HepG2 (cell line): ENCODE measurements at regions not wholly inside any gene's neighbourhood (a gene's known extent, or its start where the extent isn't known, plus 50 kb on each side); places are given as distances from the start of the nearest gene placed in this dataset.

Experiments used
- ATRX ChIP-seq: sonication (generic); formaldehyde crosslinking; IDR thresholded peaks from 2 replicates; pipeline ENCODE4 v1.4.0; 2020; ENCODE audit warnings: missing genetic modification reagents, borderline replicate concordance
- CHCHD3 ChIP-seq: sonication (generic); formaldehyde crosslinking; IDR thresholded peaks from 2 replicates; pipeline ENCODE4 v1.8.0; 2022; ENCODE audit warnings: mild to moderate bottlenecking, missing genetic modification reagents, moderate library complexity
- GPN1 ChIP-seq: sonication (generic); formaldehyde crosslinking; IDR thresholded peaks from 2 replicates; pipeline ENCODE4 v1.5.1; 2020; ENCODE audit warnings: missing genetic modification reagents, borderline replicate concordance
- JUNB ChIP-seq: sonication (generic); formaldehyde crosslinking; IDR thresholded peaks from 2 replicates; pipeline ENCODE4 v1.8.0; 2022; ENCODE audit warnings: missing genetic modification reagents, mild to moderate bottlenecking, borderline replicate concordance
- KLF13 ChIP-seq: sonication (generic); formaldehyde crosslinking; IDR thresholded peaks from 2 replicates; pipeline ENCODE4 v1.4.0; 2020; ENCODE audit warnings: mild to moderate bottlenecking, missing genetic modification reagents
- MBNL3 ChIP-seq: fragments of 250-450 bp; sonication (Bioruptor Pico); conservative IDR thresholded peaks from 2 replicates; pipeline ENCODE4 v1.8.0; 2022; ENCODE audit warnings: mild to moderate bottlenecking, inconsistent platforms
- MED8 ChIP-seq: sonication (generic); formaldehyde crosslinking; IDR thresholded peaks from 2 replicates; pipeline ENCODE4 v1.8.1; 2023; ENCODE audit warnings: mild to moderate bottlenecking, missing genetic modification reagents; ENCODE audit not compliant: insufficient replicate concordance
- PHB2 ChIP-seq: fragments of 450-650 bp; IDR thresholded peaks from 2 replicates; pipeline ENCODE4 v1.6.1; 2018; ENCODE audit not compliant: partially characterized antibody
- PHF8 ChIP-seq: sonication (generic); formaldehyde crosslinking; IDR thresholded peaks from 2 replicates; pipeline ENCODE4 v1.5.0; 2020; ENCODE audit warnings: missing genetic modification reagents
- SAFB2 ChIP-seq: sonication (generic); formaldehyde crosslinking; IDR thresholded peaks from 2 replicates; pipeline ENCODE4 v1.5.1; 2020; ENCODE audit warnings: missing genetic modification reagents, low read depth, mild to moderate bottlenecking, borderline replicate concordance
- SMC3 ChIP-seq: IDR thresholded peaks from 2 replicates; pipeline ENCODE4 v1.6.1; 2011; ENCODE audit warnings: low read length, improper control_type of control experiment
- SUZ12 ChIP-seq: fragments of 150-350 bp; IDR thresholded peaks from 2 replicates; pipeline ENCODE4 v1.6.1; 2014; ENCODE audit warnings: low read depth, low read length
- ZFP1 ChIP-seq: IDR thresholded peaks from 2 replicates; pipeline ENCODE4 v1.6.1; 2016
- ZNF180 ChIP-seq: sonication (generic); formaldehyde crosslinking; IDR thresholded peaks from 2 replicates; pipeline ENCODE4 v1.4.0; 2020; ENCODE audit warnings: low read depth, missing genetic modification reagents, borderline replicate concordance
- ZNF451 ChIP-seq: sonication (generic); formaldehyde crosslinking; IDR thresholded peaks from 2 replicates; pipeline ENCODE4 v1.5.0; 2020; ENCODE audit warnings: mild to moderate bottlenecking, missing genetic modification reagents
- ZNF563 ChIP-seq: sonication (generic); formaldehyde crosslinking; IDR thresholded peaks from 2 replicates; pipeline ENCODE4 v1.8.0; 2022; ENCODE audit warnings: mild to moderate bottlenecking, moderate library complexity, missing genetic modification reagents
- ZNF703 ChIP-seq: sonication (generic); formaldehyde crosslinking; IDR thresholded peaks from 2 replicates; pipeline ENCODE4 v1.5.1; 2020; ENCODE audit warnings: missing genetic modification reagents, mild to moderate bottlenecking, moderate library complexity, borderline replicate concordance
- ZNF75D ChIP-seq: sonication (generic); formaldehyde crosslinking; IDR thresholded peaks from 2 replicates; pipeline ENCODE4 v1.8.1; 2023; ENCODE audit warnings: missing genetic modification reagents, mild to moderate bottlenecking, borderline replicate concordance
- TF ChIP-seq, protein P1 (sequence below): sonication (generic); formaldehyde crosslinking; IDR thresholded peaks from 2 replicates; pipeline ENCODE4 v1.9.0; 2022; ENCODE audit warnings: missing genetic modification reagents, mild to moderate bottlenecking, borderline replicate concordance
- TF ChIP-seq, protein P2 (sequence below): sonication (generic); formaldehyde crosslinking; IDR thresholded peaks from 2 replicates; pipeline ENCODE4 v1.9.0; 2021; ENCODE audit warnings: missing genetic modification reagents, borderline replicate concordance
- TF ChIP-seq, protein P3 (sequence below): sonication (generic); formaldehyde crosslinking; conservative IDR thresholded peaks from 2 replicates; pipeline ENCODE4 v1.4.0; 2020; ENCODE audit warnings: missing genetic modification reagents
- TF ChIP-seq, protein P4 (sequence below): sonication (generic); formaldehyde crosslinking; conservative IDR thresholded peaks from 2 replicates; pipeline ENCODE4 v1.8.0; 2022; ENCODE audit warnings: missing genetic modification reagents
- TF ChIP-seq, protein P5 (sequence below): sonication (generic); formaldehyde crosslinking; IDR thresholded peaks from 2 replicates; pipeline ENCODE4 v1.5.0; 2020; ENCODE audit warnings: missing genetic modification reagents

DNA sequence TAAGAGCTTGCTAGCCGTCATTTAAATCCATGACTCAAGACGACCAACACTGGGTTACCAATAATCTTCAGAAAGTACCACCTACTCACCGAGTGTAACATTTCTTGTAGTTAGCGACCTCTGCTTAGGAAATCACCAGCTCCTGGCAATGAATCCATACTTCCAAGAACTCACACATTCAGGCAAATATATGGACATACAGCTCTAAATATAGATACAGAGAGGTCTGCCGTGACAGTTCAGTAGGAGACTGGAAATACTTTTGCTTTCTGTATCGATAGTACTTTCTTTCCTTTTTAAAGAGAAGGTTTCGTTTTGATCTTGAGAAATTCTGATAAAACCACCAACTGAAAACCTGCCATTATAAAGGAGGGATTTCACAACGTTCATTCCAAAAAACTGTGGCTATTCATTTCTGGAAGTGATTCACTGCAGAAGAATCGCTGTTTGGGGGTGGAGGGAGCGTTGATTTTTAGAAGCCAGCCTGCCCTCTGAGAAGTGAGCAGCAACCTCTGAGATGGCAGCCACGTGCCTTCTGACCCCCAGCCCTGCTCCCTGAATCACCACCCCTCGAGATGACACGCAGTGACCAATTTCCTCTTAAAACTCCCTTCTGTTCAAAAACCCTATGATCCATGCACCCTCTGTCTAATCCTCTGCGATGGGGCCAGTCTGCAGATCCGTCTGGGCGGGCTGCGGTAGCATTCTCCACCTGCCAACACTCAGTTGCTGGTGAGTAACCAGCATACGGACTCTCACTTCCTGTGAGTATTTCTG, 179.0 kb upstream of the KLF14 start (continued):
- TF ChIP-seq, protein P1, sequence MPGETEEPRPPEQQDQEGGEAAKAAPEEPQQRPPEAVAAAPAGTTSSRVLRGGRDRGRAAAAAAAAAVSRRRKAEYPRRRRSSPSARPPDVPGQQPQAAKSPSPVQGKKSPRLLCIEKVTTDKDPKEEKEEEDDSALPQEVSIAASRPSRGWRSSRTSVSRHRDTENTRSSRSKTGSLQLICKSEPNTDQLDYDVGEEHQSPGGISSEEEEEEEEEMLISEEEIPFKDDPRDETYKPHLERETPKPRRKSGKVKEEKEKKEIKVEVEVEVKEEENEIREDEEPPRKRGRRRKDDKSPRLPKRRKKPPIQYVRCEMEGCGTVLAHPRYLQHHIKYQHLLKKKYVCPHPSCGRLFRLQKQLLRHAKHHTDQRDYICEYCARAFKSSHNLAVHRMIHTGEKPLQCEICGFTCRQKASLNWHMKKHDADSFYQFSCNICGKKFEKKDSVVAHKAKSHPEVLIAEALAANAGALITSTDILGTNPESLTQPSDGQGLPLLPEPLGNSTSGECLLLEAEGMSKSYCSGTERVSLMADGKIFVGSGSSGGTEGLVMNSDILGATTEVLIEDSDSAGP = peak; percentile 45; the same call in 1 of the 2 replicates
- TF ChIP-seq, protein P2, sequence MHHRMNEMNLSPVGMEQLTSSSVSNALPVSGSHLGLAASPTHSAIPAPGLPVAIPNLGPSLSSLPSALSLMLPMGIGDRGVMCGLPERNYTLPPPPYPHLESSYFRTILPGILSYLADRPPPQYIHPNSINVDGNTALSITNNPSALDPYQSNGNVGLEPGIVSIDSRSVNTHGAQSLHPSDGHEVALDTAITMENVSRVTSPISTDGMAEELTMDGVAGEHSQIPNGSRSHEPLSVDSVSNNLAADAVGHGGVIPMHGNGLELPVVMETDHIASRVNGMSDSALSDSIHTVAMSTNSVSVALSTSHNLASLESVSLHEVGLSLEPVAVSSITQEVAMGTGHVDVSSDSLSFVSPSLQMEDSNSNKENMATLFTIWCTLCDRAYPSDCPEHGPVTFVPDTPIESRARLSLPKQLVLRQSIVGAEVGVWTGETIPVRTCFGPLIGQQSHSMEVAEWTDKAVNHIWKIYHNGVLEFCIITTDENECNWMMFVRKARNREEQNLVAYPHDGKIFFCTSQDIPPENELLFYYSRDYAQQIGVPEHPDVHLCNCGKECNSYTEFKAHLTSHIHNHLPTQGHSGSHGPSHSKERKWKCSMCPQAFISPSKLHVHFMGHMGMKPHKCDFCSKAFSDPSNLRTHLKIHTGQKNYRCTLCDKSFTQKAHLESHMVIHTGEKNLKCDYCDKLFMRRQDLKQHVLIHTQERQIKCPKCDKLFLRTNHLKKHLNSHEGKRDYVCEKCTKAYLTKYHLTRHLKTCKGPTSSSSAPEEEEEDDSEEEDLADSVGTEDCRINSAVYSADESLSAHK (CRISPR knock-in tag) = no peak
- TF ChIP-seq ZNF451 (CRISPR knock-in tag) (no peak), MBNL3 (CRISPR knock-in tag) (no peak), ZFP1 (no peak), ZNF563 (CRISPR knock-in tag) (no peak), JUNB (CRISPR knock-in tag) (peak; percentile 52; the same call in 1 of the 2 replicates), PHF8 (peak; percentile 32; the same call in 1 of the 2 replicates), KLF13 (CRISPR knock-in tag) (no peak), CHCHD3 (CRISPR knock-in tag) (no peak), ZNF180 (CRISPR knock-in tag) (no peak), ZNF703 (CRISPR knock-in tag) (no peak), SMC3 (no peak), ATRX (CRISPR knock-in tag) (no peak), SUZ12 (no peak), MED8 (CRISPR knock-in tag) (no peak), PHB2 (no peak), GPN1 (no peak), SAFB2 (CRISPR knock-in tag) (no peak), ZNF75D (no peak)
- TF ChIP-seq, protein P3, sequence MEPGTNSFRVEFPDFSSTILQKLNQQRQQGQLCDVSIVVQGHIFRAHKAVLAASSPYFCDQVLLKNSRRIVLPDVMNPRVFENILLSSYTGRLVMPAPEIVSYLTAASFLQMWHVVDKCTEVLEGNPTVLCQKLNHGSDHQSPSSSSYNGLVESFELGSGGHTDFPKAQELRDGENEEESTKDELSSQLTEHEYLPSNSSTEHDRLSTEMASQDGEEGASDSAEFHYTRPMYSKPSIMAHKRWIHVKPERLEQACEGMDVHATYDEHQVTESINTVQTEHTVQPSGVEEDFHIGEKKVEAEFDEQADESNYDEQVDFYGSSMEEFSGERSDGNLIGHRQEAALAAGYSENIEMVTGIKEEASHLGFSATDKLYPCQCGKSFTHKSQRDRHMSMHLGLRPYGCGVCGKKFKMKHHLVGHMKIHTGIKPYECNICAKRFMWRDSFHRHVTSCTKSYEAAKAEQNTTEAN (CRISPR knock-in tag) = no peak
- TF ChIP-seq, protein P4, sequence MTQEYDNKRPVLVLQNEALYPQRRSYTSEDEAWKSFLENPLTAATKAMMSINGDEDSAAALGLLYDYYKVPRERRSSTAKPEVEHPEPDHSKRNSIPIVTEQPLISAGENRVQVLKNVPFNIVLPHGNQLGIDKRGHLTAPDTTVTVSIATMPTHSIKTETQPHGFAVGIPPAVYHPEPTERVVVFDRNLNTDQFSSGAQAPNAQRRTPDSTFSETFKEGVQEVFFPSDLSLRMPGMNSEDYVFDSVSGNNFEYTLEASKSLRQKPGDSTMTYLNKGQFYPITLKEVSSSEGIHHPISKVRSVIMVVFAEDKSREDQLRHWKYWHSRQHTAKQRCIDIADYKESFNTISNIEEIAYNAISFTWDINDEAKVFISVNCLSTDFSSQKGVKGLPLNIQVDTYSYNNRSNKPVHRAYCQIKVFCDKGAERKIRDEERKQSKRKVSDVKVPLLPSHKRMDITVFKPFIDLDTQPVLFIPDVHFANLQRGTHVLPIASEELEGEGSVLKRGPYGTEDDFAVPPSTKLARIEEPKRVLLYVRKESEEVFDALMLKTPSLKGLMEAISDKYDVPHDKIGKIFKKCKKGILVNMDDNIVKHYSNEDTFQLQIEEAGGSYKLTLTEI = no peak
- TF ChIP-seq, protein P5, sequence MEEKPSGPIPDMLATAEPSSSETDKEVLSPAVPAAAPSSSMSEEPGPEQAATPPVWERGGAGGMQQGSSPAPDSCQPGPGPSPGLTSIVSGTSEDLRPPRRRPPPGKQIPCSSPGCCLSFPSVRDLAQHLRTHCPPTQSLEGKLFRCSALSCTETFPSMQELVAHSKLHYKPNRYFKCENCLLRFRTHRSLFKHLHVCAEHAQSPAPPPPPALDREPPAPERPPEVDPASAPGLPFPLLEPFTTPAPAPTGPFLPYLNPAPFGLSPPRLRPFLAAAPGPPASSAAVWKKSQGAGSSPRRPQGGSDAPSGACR (CRISPR knock-in tag) = no peak
